Heart left ventricle (tissue), 16 donors: ENCODE measurements at regions not wholly inside any gene's neighbourhood (a gene's known extent, or its start where the extent isn't known, plus 50 kb on each side); places are given as distances from the start of the nearest gene placed in this dataset.

Experiments
- ATAC-seq, 4 donors: fragments of 200-7000 bp; cut with Tn5 transposase; one replicate each; pipeline ENCODE4 v1.9.1; 2020 to 2022; ENCODE audit warnings: moderate library complexity in 4 of 4, mild to moderate bottlenecking in 3 of 4, moderate number of reproducible peaks in 1 of 4
- DNase-seq, 5 donors: peaks; one replicate each; pipeline ENCODE4 v3.0.0-alpha.2; 2020
- H3K27ac ChIP-seq, 12 donors: fragments of 200-600 bp; sonication (generic) in 4 of 12; one replicate each; pipeline versions ENCODE4 v1.5.0 to v1.8.0; 2016 to 2022; ENCODE audit warnings: mild to moderate bottlenecking in 2 of 12
- H3K27me3 ChIP-seq, 9 donors: fragments of 200-600 bp; sonication (generic) in 2 of 9; one replicate each; pipeline versions ENCODE4 v1.5.1 to v1.8.0; 2016 to 2022; ENCODE audit warnings: mild to moderate bottlenecking in 3 of 9
- H3K36me3 ChIP-seq, 9 donors: fragments of 200-600 bp; sonication (generic) in 2 of 9; one replicate each; pipeline versions ENCODE4 v1.5.0 to v1.8.0; 2018 to 2022; ENCODE audit warnings: mild to moderate bottlenecking in 2 of 9
- H3K4me1 ChIP-seq, 12 donors: fragments of 200-600 bp; sonication (generic) in 4 of 12; one replicate each; pipeline versions ENCODE4 v1.5.0 to v1.8.0; 2016 to 2022; ENCODE audit warnings: mild to moderate bottlenecking in 3 of 12
- H3K4me3 ChIP-seq, 12 donors: fragments of 200-600 bp; sonication (generic) in 4 of 12; one replicate each; pipeline versions ENCODE4 v1.5.0 to v1.8.0; 2017 to 2022; ENCODE audit warnings: mild to moderate bottlenecking in 9 of 12, moderate library complexity in 4 of 12
- H3K9me3 ChIP-seq, 12 donors: fragments of 200-600 bp; sonication (generic) in 4 of 12; one replicate each; pipeline versions ENCODE4 v1.5.0 to v1.8.0; 2016 to 2022; ENCODE audit warnings: mild to moderate bottlenecking in 1 of 12
- CTCF ChIP-seq, 12 donors: fragments of 200-600 bp; sonication (generic) in 4 of 12; IDR thresholded peaks; one replicate each; pipeline versions ENCODE4 v1.5.0 to v1.8.0; 2018 to 2022; ENCODE audit warnings: antibody characterized with exemption in 12 of 12, mild to moderate bottlenecking in 5 of 12
- POLR2A ChIP-seq, 2 donors: fragments of 450-650 bp; IDR thresholded peaks; one replicate each; pipeline ENCODE4 v1.6.1; 2017; ENCODE audit warnings: antibody characterized with exemption in 2 of 2, mild to moderate bottlenecking in 2 of 2, moderate library complexity in 2 of 2
- WGBS, 4 donors: extraction: QIAGEN DNeasy Blood & Tissue Kit in 2 of 4; methylation state at CpG; one replicate each; pipeline versions ENCODE4 v1.1.5 to v1.1.7; 2013 to 2018; 5-methylcytosine and 5-hydroxymethylcytosine counted together
- intact Hi-C, 10 donors: fragments of 100-400 bp; cut with DNase I; formaldehyde crosslinking; loops; one replicate each; pipeline versions ENCODE4 v1.11.1 to v1.14.2; 2022
- donor health status: ischemic (EF 13 %, LVEDD 7.1; RV severe dilation, severe dysfunction).
- donor health status: healthy with polysubstance abuse.
- donor health status: DM: no; HTN: yes; CAD: no.
- donor health status: DM: no; HTN: no; CAD: no.
- donor health status: ischemic (EF 25% LVEDD 6.9; RV normal size, moderate dysfunction).
- donor health status: ischemic (EF 25% LVEDD 5.7; RV mildly dilated, moderate dysfunction).
- donor health status: healthy.
- donor health status: DM: yes; HTN: yes; CAD: no.
- donor health status: ischemic (EF 35%, LVEDD 5.7; RV mildly dilated, moderate dysfunction).
- donor health status: nonischemic (EF 11% LVEDD 7.7; RV severe dilation, severe dysfunction).
- donor health status: DM: yes; HTN: yes; CAD: no.
- donor health status: PGD.
- donor health status: ischemic (EF 29% LVEDD 5.4; RV normal size, mild dysfunction).
- donor health status: nonischemic (EF 23%, LVEDD 6.1; RV moderate dilation, normal function).

DNA sequence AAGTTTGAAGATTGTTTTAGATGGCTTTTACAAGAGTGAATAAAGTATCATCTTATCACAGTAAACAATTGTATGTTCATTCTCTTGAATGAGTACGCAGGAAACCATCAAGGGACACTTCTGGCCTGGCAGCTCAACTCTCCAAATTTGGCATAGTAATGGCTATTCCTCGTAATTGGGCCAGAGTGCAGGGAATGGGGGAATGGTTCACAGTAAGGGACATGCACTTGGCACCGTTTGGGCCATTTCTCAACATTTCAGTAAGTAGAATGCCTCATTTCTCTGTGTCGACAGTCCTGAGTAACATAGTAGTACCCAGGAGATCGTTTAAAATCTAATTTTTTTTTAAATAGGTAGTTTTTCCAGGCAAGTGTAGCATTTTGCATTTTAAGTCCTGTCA, 309.6 kb downstream of the KCNJ2 start:
- Histone ChIP-seq H3K4me3 (no peak overlapping the region), H3K4me1 (peaks cover 0 to 17% (median 0%) of the 10 kb centered on the region in 12 donors), H3K9me3 (peaks cover 0 to 23% (median 0%) of the 10 kb centered on the region in 12 donors), H3K36me3 (no peaks in the 10 kb centered on the region), H3K27me3 (no peaks in the 10 kb centered on the region), H3K27ac (peak overlapping the region in 8 of 12 donors; percentile 2 to 54 (median 21))
- 27 to 40% (median 31%) methylated on average over 5 of the region's 5 CpGs for WGBS, 4 donors
- TF ChIP-seq POLR2A (IDR thresholded peaks at IDR 0.05), result no peak
- TF ChIP-seq CTCF (IDR thresholded peaks at IDR 0.05), result no peak
- intact Hi-C loops, result loop anchor here in 1 of 10 donors (10.0 kb wide), 1 partner anchor 46 kb away; no protein-coding TSS in a partner anchor
- ATAC-seq, result peak; percentile 35 to 94 (median 77)
- peak in 2 of 5 donors; percentile 32 to 56 for DNase-seq

GRCh38 chr17:70479779-70480178, 310.4 kb downstream of the KCNJ2 start:
- TF ChIP-seq CTCF (IDR thresholded peaks at IDR 0.05), result no peak
- no peak for TF ChIP-seq POLR2A (IDR thresholded peaks at IDR 0.05)
- no peaks in the 10 kb centered on the region for H3K36me3 ChIP-seq
- H3K4me1 ChIP-seq, result peaks cover 0 to 17% (median 0%) of the 10 kb centered on the region in 12 donors
- DNase-seq (no peak), ATAC-seq (no peak)
- peaks cover 0 to 16% (median 0%) of the 10 kb centered on the region in 12 donors for H3K9me3 ChIP-seq
- peak overlapping the region in 1 of 12 donors; percentile 38 for H3K27ac ChIP-seq
- no peaks in the 10 kb centered on the region for H3K27me3 ChIP-seq
- intact Hi-C loops, result loop anchor here in 1 of 10 donors (10.0 kb wide), 1 partner anchor 45 kb away; no protein-coding TSS in a partner anchor
- H3K4me3 ChIP-seq, result no peak overlapping the region

- peaks cover 0 to 7% (median 0%) of the 10 kb centered on the region in 12 donors for H3K9me3 ChIP-seq
- ATAC-seq (no peak), DNase-seq (no peak)
- H3K4me3 ChIP-seq, result no peak overlapping the region
- TF ChIP-seq CTCF (IDR thresholded peaks at IDR 0.05), result no peak
- no peak for TF ChIP-seq POLR2A (IDR thresholded peaks at IDR 0.05)
- peaks cover 0 to 13% (median 0%) of the 10 kb centered on the region in 12 donors for H3K4me1 ChIP-seq
- 77 to 81% methylated on average over 3 of the region's 3 CpGs; no CpG with 5 or more reads in 2 of the 4 donors for WGBS, 4 donors
- H3K27ac ChIP-seq, result no peak overlapping the region
- no peaks in the 10 kb centered on the region for H3K27me3 ChIP-seq
- intact Hi-C loops, result no loop called here
- no peaks in the 10 kb centered on the region for H3K36me3 ChIP-seq
Observed at GRCh38 chr17:70483624-70484023, 314.3 kb downstream of the KCNJ2 start.

- Histone ChIP-seq H3K36me3 (no peaks in the 10 kb centered on the region), H3K9me3 (peaks cover 0 to 7% (median 0%) of the 10 kb centered on the region in 12 donors), H3K4me1 (peaks cover 0 to 11% (median 0%) of the 10 kb centered on the region in 12 donors), H3K4me3 (no peak overlapping the region), H3K27me3 (no peaks in the 10 kb centered on the region), H3K27ac (no peak overlapping the region)
- no peak for DNase-seq
- intact Hi-C loops, result no loop called here
- ATAC-seq, result peak in 1 of 4 donors; percentile 29
- TF ChIP-seq CTCF (IDR thresholded peaks at IDR 0.05), result no peak
- TF ChIP-seq POLR2A (IDR thresholded peaks at IDR 0.05), result no peak
- 55 to 92% (median 84%) methylated on average over 3 to 4 of the region's 4 CpGs for WGBS, 4 donors
Observed at GRCh38 chr17:70484050-70484449, 314.7 kb downstream of the KCNJ2 start.
